ENCODE measurements at regions not wholly inside any gene's neighbourhood (a gene's known extent, or its start where the extent isn't known, plus 50 kb on each side); places are given as distances from the start of the nearest gene placed in this dataset.
"Not testable (repeated sequence)": the region's sequence is repeated elsewhere in the genome, so short reads cannot be mapped to it uniquely, and the experiment has no call there.

DNA sequence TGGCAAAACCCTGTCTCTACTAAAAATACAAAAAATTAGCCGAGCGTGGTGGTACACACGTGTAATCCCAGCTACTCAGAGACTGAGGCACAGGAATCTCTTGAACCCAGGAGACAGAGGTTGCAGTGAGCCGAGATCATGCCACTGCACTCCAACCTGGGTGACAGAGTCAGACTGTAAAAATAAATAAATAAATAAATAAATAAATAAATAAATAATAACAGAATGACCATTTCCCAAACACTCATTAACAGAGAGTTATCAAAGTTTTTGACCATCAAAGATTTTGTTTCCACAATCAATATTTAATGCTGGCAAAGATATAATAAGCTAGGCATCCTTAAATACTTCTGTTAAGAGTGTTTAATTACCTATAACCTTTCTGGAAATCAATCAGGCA is 299.4 kb downstream of the KCTD12 start:
- no peak for DNase-seq (ENCODE audit: extremely low spot score)
- intact Hi-C loops (cut with DNase I): no loop called here
- TF ChIP-seq POLR2A (IDR thresholded peaks at IDR 0.05; ENCODE audit: low read depth): no peak
- no peak for TF ChIP-seq EP300 (IDR thresholded peaks at IDR 0.05)
- TF ChIP-seq POLR2AphosphoS5 (IDR thresholded peaks at IDR 0.05): no peak
- TF ChIP-seq, protein P1, sequence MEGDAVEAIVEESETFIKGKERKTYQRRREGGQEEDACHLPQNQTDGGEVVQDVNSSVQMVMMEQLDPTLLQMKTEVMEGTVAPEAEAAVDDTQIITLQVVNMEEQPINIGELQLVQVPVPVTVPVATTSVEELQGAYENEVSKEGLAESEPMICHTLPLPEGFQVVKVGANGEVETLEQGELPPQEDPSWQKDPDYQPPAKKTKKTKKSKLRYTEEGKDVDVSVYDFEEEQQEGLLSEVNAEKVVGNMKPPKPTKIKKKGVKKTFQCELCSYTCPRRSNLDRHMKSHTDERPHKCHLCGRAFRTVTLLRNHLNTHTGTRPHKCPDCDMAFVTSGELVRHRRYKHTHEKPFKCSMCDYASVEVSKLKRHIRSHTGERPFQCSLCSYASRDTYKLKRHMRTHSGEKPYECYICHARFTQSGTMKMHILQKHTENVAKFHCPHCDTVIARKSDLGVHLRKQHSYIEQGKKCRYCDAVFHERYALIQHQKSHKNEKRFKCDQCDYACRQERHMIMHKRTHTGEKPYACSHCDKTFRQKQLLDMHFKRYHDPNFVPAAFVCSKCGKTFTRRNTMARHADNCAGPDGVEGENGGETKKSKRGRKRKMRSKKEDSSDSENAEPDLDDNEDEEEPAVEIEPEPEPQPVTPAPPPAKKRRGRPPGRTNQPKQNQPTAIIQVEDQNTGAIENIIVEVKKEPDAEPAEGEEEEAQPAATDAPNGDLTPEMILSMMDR (IDR thresholded peaks at IDR 0.05): no peak
- no peaks in the 10 kb centered on the region for H3K36me3 ChIP-seq
- H3K4me1 ChIP-seq: no peaks in the 10 kb centered on the region
- no peak overlapping the region for H3K27ac ChIP-seq (replicated peaks in 1 of 4)
- no peak overlapping the region for H3K4me3 ChIP-seq
- 96% methylated on average over 4 of the region's 4 CpGs for WGBS
- H3K27me3 ChIP-seq: no peaks in the 10 kb centered on the region
- H3K9me3 ChIP-seq: no peaks in the 10 kb centered on the region

GRCh38 chr13:76579701-76580100 is 306.5 kb downstream of the KCTD12 start:
- Histone ChIP-seq H3K27me3 (no peaks in the 10 kb centered on the region), H3K4me3 (no peak overlapping the region), H3K36me3 (no peaks in the 10 kb centered on the region), H3K27ac (replicated peaks in 1 of 4) (no peak overlapping the region), H3K4me1 (no peaks in the 10 kb centered on the region), H3K9me3 (peaks cover 0 to 14% (median 9%) of the 10 kb centered on the region in 4 donors)
- no peak for DNase-seq (ENCODE audit: extremely low spot score)
- TF ChIP-seq, protein P1 (IDR thresholded peaks at IDR 0.05): no peak
- TF ChIP-seq EP300 (IDR thresholded peaks at IDR 0.05): no peak
- no peak for TF ChIP-seq POLR2A (IDR thresholded peaks at IDR 0.05; ENCODE audit: low read depth)
- no peak for TF ChIP-seq POLR2AphosphoS5 (IDR thresholded peaks at IDR 0.05)
- intact Hi-C loops (cut with DNase I): no loop called here
- 93% methylated on average over 4 of the region's 4 CpGs for WGBS

DNA sequence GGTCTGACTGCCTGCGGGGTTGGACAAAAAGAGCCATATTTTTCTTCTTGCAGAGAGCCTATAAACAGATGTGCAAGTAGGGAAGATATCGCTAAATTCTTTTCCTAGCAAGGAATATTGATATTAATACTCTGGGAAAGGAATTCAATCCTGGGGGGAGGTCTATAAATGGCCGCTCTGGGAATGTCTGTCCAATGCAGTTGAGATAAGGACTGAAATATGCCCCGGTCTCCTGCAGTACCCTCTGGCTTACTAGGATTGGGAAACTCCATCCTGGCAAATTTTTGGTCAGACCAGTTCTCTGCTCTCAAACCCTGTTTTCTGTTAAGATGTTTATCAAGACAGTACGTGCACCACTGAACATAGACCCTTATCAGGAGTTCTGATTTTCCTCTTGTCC is 310.6 kb downstream of the KCTD12 start:
- H3K4me3 ChIP-seq; H3K4me1 ChIP-seq; intact Hi-C loops (cut with DNase I); DNase-seq (ENCODE audit: extremely low spot score); H3K36me3 ChIP-seq; H3K27me3 ChIP-seq; H3K27ac ChIP-seq (replicated peaks in 1 of 4): not testable (repeated sequence)
- 91% methylated on average over 5 of the region's 5 CpGs for WGBS
- peaks cover 0 to 18% (median 9%) of the 10 kb centered on the region in 4 donors for H3K9me3 ChIP-seq

GRCh38 chr13:76570510-76570971 is 315.7 kb downstream of the KCTD12 start:
- TF ChIP-seq POLR2A (IDR thresholded peaks at IDR 0.05; ENCODE audit: low read depth): no peak
- TF ChIP-seq EP300 (IDR thresholded peaks at IDR 0.05): no peak
- TF ChIP-seq POLR2AphosphoS5 (IDR thresholded peaks at IDR 0.05): no peak
- TF ChIP-seq, protein P1 (IDR thresholded peaks at IDR 0.05): no peak
- intact Hi-C loops (cut with DNase I): no loop called here
- H3K27ac ChIP-seq (replicated peaks in 1 of 4): no peak overlapping the region
- peaks cover 0 to 12% (median 5%) of the 10 kb centered on the region in 4 donors for H3K9me3 ChIP-seq
- WGBS: 71% methylated on average over 1 of the region's 1 CpG
- no peak for DNase-seq (ENCODE audit: extremely low spot score)
- no peaks in the 10 kb centered on the region for H3K27me3 ChIP-seq
- peaks cover 0 to 9% (median 0%) of the 10 kb centered on the region in 4 donors for H3K4me1 ChIP-seq
- H3K36me3 ChIP-seq: no peaks in the 10 kb centered on the region
- H3K4me3 ChIP-seq: no peak overlapping the region

- intact Hi-C loops (cut with DNase I): no loop called here
- Histone ChIP-seq H3K36me3 (no peaks in the 10 kb centered on the region), H3K27me3 (no peaks in the 10 kb centered on the region), H3K9me3 (no peaks in the 10 kb centered on the region), H3K4me3 (no peak overlapping the region), H3K4me1 (no peaks in the 10 kb centered on the region), H3K27ac (replicated peaks in 1 of 4) (no peak overlapping the region)
- DNase-seq (ENCODE audit: extremely low spot score): no peak
- no peak for TF ChIP-seq EP300 (IDR thresholded peaks at IDR 0.05)
- TF ChIP-seq, protein P1 (IDR thresholded peaks at IDR 0.05): no peak
- TF ChIP-seq POLR2AphosphoS5 (IDR thresholded peaks at IDR 0.05): no peak
- no peak for TF ChIP-seq POLR2A (IDR thresholded peaks at IDR 0.05; ENCODE audit: low read depth)
- 60% methylated on average over 1 of the region's 1 CpG for WGBS
Observed at GRCh38 chr13:76556627-76557026, 329.6 kb downstream of the KCTD12 start.
